Muscle of arm (tissue), 1 donor: ENCODE measurements at regions not wholly inside any gene's neighbourhood (a gene's known extent, or its start where the extent isn't known, plus 50 kb on each side); places are given as distances from the start of the nearest gene placed in this dataset.

ENCODE experiments used
- DNase-seq: peaks from one replicate; pipeline ENCODE4 v3.0.0-alpha.2; 2013

DNA sequence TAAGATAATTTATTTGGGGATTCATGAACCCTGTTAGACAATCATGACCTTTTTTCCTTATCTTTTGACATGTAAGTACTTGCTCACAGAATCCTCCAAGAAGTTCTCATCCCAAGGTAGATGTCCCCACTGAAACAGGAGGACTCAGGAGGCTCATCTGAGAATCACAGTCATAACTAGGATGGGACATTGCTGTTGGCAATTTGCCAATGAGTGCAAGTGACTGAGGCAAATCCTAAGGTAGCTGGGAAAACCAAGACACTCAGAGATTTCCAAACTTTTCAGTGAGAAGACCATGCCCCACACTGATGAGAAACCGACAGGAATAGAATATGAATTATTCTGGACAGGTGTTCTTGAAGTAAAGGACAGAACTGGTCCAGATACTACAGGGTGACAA is 735.0 kb downstream of the TMEM182 start:
- DNase-seq: no peak

DNA sequence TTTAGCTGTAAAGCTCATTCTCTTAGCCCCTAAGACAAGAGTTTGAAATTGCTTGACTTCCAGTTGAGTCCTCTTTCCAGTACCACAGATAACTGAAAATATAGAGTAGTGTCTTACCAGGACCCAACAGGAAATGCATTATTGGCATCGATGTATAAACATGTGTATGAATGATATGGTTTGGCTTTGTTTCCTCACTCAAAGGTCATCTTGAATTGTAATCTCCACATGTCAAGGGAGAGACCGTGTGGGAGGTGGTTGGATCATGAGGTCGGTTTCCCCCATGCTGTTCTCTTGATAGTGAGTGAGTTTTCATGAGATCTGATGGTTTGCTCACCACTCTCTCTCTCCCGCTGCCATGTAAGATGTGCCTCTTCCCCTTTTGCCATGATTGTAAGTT is 745.0 kb downstream of the TMEM182 start:
- no peak for DNase-seq

DNA sequence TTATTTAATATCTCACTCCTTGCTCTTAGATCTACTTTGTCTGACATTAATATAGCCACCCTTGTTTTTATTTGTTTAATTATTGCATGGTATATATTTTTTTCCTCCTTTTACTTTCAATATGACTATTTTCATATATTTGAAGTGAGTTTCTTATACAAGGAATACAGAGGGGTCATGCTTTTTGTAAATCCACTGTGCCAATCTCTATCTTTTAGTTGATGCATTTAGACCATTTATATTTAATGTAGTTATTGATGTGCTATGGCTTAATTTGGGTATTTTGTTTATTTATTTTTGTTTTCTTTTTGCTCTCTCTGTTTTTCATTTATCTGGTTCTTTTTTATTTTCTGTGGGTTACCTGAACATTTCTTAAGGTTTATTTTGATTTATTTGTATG is 750.6 kb downstream of the TMEM182 start:
- no peak for DNase-seq

DNA sequence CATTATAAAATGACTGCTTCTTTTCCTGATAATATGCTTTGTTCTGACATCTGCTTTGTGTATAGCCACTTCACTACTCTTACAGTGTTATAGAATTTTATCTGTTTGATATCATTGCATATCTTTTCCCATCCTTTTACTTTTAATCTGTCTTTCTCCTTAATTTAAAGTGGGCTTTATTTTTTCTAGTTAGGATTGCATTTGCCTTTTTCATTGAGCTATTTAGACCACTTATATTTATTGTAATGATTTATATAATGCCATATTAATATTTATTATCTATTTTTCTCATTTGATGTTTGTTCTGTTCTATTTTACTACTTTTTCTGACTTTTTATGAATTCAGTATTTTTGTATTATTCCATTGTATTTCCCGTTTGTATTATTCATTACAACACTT is 758.7 kb downstream of the TMEM182 start:
- no peak for DNase-seq

DNA sequence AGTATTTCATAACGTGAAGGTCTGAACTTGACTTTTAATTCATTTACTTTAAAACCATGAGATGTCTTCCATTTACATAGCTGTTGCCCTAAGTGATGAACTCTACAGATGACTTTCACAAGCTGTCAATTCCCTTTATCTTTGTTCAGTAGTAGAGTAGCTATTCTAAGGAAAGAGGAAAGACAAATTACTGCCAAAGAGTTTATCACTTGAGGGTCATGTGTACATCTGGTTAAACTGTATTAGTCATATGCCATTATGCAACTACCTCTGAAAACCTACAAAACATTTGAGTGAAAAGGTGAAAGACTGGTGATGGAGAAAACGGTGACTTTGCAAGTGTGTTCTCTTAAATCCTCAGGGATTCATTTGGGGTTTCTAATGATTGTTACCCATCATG is 763.9 kb downstream of the TMEM182 start:
- no peak for DNase-seq

DNA sequence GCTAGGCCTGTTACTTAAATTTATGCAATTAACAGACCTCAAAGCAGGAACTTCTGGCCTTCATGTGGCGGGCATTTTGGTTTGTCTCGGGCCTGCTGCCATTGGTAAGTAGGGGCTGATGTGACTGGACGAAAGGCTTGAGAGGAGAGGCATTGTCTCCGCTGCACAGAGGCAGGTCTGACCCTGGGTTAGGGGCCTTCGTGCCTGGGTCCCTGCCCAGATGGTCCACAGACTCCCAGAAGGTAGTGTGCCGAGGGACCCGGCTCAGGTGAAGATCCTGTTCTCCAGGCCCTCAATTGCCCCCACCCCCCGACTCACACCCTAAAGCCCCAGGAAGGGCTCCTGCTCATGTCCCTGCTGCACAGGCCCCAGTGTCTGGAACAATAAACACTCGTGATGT is 764.9 kb downstream of the TMEM182 start:
- DNase-seq: no peak

DNA sequence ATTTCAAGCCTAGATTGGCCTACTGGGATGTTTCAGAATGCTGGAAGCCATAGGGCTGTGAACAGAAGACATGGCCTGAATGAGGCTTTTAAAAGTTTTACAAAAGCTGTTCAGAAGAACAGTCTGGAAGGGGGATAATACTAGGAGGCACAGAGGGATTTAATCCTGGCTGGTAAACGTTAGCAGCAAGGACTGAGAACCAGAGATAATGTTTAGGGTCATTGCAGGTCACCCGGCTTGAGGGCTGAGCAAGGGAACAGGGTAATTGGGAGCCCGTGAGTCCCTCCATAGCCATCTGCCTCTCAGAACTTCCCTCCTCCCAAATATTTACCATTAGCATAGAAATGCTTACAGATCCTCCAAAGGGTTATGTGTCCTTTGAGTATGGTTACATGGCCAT is 765.4 kb downstream of the TMEM182 start:
- no peak for DNase-seq

DNA sequence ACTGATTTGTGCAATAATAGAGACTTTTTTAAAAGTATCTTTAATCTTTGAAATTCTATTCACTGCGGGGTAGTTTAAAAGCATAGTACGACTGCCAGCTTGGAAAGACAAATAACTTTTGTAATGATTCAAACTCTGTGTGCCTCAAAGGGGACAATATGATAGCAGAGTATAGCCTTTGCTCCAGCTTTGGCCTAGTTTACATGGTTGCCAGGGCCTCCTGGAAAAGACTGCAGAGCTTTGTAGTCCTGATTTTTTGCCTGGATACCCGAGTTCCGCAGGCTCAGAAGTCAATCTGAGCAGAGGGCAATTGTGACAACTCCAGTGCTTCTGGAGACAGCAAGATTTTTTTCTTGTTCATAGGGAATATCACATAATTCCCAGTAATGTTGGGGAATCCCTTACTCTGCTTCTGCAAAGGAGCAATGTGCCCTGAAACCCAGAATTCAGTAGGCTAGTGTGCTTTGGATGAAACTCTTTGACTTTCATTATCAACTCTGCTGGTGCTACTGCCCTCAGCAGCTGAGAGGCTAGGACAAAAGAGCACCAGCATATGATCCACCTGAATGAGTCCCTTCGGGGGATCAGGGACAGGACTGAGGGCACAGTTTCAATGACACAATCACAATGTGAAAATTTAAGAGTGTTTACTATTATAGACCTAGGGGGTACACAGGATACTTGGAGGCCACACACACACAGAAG is 768.1 kb downstream of the TMEM182 start:
- DNase-seq: no peak

DNA sequence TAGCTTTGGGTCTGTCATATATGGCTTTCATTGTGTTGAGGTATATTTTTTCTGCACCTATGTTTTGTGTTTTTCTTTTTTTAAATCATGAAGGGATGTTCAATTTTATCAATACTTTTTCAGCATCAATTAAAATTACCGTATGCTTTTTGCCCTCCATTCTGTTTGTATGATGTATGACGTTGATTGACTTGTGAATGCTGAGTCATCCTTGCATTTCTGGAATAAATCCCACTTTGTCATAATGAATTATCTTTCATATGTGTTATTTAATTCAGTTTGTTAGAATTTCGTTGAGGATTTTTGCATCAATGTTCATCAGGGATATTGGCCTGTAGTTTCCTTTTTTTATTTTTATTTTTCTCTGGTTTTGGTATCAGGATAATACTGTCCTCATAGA is 790.9 kb downstream of the TMEM182 start:
- no peak for DNase-seq

DNA sequence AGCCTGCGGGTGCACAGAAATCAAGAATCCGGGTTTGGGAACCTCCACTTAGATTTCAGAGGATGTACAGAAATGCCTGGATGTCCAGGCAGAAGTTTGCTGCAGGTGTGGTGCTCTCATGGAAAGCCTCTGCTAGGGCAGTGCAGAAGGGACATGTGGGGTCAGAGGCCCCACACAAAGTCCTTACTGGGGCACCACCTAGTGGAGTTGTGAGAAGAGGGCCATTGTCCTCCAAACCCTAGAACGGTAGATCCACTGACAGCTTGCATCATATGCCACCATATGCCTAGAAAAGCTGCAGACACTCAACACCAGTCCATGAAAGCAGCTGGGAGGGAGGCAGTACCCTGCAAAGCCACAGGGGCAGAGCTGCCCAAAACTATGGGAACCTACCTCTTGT is 833.0 kb downstream of the TMEM182 start:
- DNase-seq: no peak

DNA sequence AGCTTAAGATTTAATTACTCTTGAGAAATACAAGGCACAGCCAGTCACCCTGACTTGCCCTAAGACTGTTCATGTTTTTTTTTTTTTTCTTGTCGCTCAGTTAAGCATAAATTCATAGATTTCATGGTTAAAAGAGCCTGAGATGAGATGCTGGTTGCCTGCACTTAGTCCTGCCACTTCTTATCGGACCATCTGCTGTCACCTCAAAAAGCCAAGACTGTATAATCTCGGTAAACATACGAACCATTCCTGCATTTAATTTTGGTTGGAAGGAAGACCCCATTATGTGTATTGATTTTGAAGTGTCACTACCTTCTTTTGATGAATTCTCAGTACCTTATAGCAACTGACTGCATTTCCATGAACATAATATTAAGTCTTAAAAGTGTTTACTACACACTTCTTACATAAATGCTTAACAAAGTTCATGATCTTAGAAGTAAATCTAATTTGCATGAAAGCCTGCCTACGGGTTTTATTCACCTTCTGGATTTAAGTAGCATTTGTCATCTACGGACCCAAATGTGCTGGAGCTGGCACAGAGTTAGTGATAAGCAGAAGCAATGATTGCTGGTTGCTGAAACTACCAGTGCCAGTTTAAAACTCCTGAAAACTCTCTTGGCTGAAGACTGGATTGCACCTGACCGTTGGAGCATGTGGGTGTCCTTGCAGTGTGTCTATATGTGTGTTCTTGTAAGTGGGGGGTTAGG is 843.4 kb downstream of the TMEM182 start:
- no peak for DNase-seq

DNA sequence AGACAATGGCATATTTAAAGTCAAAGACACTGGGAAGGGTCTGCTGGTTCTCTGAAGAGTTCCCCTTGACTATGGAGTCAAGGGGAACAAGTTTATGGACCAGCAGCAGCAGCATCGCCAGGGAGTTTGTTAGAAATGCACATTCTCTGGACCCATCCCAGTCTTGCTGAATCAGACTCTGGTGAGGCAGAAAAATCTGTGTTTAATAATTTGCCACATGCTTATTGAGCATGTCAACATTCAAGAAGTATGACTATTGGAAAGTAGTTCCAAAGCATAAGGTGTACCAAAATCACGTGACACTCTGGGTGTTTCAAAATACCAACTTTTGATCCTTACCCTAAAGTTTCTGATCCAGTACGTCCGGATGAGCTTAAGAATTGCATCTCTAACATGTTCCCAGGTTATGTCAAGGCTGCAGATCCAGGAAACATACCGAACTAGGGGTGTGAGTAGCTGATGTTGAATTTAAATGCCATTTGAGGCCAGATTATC is 853.8 kb downstream of the TMEM182 start:
- DNase-seq: no peak

DNA sequence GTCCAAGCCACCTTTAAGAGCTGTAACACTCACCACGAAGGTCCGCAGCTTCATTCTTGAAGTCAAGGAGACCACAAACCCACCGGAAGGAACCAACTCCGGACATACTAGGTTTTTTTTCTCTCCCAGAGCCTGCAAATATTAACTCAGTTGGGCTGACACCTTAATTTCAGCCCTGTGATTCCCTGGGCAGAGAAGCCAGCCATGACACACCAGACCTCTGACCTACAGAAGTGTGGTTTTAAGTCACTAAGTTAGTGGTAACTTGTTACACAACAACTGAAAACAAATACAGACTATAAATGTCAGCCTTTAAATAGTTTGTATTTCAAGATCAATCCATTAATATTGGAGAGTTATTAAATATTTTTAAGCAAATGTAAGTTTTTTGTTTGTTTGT is 855.1 kb downstream of the TMEM182 start:
- no peak for DNase-seq

DNA sequence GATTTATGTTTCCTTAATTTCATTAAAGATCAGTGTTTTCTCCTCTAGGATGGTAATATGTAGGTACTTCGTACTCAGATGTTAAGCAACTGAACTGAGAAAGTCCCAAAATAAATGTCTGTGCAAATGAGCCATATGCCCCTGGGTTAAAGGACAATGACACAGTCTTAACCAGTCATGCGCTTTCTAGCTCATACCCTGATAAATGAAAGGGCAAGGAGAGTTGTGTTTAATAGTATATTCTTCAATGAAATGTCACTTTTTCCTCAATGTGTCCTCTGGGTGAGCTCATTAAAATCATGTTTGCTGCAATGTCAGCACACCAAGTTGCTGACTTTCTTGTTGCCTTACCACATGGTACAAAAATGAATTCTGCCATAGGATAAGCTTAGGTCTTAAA is 856.3 kb downstream of the TMEM182 start:
- no peak for DNase-seq

DNA sequence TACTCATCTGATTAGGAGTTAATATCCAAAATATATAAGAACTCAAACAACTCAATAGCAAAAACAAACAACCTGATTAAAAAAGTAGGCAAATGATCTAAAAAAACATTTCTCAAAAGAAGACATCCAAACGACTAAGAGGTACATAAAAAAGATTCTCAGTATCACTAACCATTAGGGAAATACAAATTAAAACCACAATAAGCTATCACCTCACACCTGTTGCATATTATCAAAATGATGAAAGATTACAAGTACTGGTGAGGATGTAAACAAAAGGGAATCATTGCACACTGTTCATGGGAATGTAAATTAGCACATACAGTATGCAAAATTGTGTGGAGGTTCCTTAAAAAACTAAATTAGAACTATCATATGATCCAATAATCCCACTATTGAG is 865.5 kb downstream of the TMEM182 start:
- no peak for DNase-seq

DNA sequence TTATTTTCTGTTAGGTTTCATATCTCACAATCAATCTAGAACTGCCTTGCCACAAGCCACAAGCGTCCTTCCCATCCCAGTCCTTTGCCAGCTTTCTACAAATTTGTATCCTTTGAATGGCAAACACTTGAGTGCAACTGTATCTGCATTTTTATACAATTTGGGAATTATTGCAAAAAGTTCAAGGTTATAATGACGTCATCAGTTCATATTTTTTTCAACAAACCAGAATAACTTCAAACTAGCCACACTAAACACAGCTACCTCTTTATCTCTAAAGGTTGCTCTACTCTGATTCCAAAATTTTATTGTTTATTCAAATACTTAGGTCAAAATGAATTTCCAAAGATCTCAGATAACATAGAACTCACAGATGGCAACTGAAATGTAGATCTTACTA is 877.1 kb downstream of the TMEM182 start:
- no peak for DNase-seq

DNA sequence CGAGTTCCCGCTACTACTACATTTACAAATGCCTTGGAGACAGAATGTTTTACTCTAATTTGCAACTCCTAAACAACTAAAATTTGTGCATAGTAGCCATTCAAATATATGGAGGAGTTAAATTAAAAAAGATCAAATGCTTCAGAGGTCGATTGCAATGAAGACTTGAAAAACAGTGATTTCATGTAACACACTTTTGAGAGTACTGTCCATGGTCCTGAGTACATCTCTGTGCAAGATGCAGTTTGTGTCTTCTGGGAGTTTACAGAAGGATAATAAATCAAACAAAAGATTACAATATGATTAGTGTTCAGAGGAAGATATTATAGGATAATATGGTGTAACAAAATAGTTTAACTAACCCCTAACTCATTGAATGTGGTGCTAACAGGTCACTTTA is 894.7 kb downstream of the TMEM182 start:
- no peak for DNase-seq

DNA sequence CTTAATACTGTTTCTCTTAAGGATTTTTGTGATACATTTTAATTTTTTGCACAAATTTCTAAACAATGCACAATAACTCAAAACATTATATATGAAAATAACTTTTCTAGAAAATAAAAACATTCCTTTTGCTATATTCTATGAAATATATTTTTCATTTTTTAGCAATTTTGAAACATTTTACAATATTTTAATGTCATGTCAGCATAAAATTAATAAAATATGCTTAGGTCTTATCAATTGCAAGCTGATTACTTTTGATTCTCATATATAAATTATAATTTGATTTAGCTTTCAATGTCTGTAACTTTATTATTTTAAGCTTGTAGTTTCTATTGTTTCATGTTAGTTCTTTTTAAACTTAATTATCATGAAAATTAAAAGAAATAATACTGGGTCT is 898.7 kb downstream of the TMEM182 start:
- no peak for DNase-seq

DNA sequence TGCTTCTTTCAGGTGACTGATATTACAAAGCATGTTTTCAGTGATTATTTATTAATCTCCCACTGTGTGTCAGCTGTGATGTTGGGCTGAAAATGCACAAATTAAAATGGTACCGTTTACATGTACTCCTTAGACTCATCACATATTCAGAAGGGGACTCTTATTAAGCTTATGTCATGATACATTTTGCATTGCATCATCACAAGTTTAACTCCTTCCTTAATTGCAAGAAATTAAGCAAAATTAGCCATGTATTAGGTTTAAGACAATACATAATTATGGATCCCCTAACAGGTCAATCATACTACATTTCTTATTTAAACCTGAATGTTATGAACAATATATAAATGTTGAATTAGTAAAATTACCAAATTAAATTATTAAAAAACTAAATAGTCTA is 899.1 kb downstream of the TMEM182 start:
- DNase-seq: no peak

DNA sequence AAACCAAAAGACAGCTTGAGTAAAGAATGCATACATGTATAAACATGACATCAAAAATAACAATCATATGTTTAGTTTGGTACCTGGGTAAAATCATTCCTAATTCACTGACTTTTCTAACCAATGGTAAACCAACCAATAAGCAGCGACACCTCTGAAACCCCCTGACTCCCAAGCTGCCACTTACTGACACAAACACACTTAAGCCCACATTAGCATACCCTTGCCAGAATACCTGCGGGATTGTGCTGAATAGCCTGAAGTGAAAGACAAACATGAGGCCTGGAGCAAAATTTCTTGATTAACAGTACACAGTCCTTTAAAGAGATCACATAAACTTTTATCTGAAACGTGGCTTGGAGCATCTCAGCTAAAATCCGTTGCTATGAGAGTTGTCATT is 902.9 kb downstream of the TMEM182 start:
- no peak for DNase-seq

DNA sequence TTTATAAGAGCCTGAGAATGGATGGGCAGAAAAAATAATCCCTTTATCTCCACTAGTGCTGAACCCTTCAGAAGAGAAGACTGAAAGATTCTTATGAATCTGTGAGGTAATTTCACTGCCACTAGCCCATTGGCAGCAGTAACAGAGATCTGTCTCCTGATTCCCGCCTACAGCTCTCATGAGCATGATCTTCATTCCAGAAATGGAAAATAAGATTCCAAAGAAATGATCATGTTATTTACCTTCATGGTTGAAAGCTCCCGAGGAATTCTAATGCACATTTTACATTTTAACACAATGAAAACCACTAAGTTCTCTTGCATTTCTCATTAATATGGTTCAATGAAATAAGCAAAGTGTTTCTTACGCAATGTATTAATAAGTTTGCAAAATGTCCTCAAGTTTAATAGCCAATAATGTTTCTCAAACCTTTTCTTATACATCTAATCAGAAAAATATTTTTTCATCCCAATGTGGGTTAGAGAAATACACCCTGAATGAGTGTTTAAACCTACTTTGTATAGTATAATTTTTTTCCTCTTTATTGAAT is 905.6 kb downstream of the TMEM182 start:
- no peak for DNase-seq

DNA sequence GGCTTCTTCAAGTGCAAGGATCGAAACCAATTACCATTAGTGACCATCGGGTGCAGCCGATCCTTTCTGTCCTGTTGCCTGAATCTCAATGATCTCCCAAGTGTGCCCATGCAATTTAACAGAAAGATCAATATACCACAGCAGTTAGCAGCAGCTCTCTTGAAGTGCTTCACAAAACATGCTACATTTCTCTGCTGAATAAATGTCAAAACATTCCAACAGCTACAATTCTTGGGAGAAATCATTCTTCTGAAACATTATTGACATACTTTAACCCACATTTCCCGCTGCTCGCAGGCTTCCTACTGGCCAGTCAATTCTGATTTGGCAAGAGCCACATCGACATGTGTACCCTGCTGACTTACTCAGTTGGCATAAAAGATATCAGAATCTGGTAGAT is 907.7 kb downstream of the TMEM182 start:
- DNase-seq: no peak
